Activated CD8-positive, alpha-beta memory T cell treated with anti-CD3 and anti-CD28 coated beads, Interleukin-2, amount 50 U/mL, for 1 hour (primary cell): ENCODE measurements at regions not wholly inside any gene's neighbourhood (a gene's known extent, or its start where the extent isn't known, plus 50 kb on each side); places are given as distances from the start of the nearest gene placed in this dataset.

Experiments
- DNase-seq: peaks from one replicate; pipeline ENCODE4 v3.0.0-alpha.2; 2020; ENCODE audit errors: extremely low read depth

GRCh38 chr2:8309131-8309530 lies 372.7 kb upstream of the ID2 start:
- no peak for DNase-seq

DNA sequence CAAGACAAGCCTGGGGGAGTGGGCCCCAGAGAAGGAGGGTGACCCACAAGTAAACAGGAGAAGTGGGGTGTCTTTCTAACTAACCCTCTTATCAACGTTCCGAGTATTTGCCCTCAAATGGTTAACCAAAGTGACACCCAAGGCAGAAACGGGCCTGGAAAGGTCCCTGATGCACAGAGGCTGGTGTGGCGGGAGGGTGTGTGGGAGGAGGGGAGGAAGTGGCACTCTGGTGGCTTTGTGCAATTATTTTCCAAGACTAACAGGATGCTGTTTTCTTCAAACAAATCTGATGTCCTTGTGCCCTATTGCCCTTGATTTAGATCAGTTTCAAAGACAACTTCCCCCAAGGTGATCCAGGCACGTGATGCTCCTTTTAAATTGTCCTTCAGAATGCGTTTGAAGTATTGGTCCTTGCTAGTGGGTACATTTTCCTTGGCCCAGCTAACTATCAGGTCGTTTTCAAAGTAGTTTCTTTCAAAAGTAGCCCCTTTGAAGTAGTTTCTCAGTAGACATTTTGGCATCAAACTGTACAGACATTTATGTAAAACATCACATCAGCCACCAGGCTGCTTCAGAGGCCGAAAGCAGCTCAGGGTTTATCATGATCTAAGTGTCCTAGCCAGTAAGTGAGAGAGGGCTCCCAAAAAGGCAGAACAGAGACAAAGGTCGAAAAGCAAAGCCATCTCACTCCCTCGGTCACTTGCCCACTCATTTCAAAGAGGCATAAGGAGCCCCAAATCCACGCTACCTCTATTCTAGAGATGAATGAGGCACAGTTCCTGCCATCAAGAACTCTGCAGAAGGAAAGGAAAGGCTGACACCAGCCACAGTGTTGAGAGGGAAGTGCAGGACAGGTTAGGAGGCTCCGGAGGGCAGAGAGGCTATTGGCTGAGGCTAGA lies 371.1 kb upstream of the ID2 start:
- DNase-seq = no peak

- no peak for DNase-seq
These were observed 369.6 kb upstream of the ID2 start for GRCh38 chr2:8312221-8312620.

GRCh38 chr2:8312861-8313830 lies 368.7 kb upstream of the ID2 start:
- DNase-seq = no peak

DNA sequence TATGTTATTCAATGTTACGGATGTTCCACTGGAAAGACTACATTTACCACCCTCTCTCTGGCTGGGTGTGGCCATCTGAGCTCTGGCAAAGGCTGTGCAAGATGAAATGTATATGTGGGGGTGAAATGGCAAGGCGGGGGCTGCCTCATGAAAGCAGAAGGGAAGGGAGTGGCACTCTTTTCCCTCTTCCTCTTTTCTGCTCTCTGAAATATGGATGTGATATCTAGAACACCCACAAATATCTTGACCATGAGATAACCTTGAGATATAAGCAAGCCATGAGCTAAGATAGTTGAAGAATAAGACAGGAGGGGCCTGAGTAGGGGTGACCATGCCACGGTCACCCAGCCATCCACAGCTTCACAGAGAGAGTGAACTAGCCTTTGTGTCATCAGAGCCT lies 367.8 kb upstream of the ID2 start:
- DNase-seq = no peak

GRCh38 chr2:8315531-8316165 lies 366.2 kb upstream of the ID2 start:
- no peak for DNase-seq

- no peak for DNase-seq
These were observed 365.5 kb upstream of the ID2 start for GRCh38 chr2:8316356-8316755.

DNA sequence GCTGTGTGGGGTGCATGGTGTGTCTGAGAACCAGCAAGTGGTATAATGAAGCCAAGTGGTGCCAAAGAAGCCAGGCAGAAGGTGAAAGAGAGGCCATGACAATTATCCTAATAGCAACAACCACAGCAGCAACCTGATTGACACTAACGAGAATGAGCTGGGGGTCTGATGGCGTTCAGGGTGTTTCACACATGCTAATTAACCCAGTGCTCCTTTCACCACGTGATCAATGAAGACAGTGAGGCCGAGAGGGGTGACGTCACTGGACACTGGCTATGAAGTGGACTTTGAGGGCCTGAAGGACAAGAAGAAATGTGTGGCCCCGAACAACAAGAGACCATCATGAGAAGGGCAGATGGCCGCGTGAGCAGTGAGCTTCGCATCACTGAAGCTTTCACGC lies 364.4 kb upstream of the ID2 start:
- DNase-seq = no peak

DNA sequence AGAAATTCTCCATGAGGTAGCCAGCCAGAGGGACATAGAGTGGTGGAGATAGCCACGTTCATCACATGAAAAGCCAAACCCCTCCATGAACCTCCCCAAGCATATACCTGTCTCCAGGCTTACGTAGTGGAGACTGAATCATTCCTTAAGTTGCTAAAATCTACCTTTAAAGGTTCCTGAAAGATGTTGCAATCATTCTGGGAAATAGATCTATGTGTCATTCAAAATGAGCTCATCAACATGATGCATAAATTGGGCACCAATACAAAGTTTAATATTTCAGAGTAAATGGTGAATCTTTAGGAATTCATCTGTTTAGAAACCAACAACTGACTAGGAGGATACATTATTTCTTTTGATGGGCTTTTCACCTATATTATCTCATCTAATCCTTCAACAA lies 362.6 kb upstream of the ID2 start:
- DNase-seq = no peak

- DNase-seq = no peak
These were observed 361.4 kb upstream of the ID2 start for GRCh38 chr2:8320311-8321066.

- DNase-seq = no peak
These were observed 359.2 kb upstream of the ID2 start for GRCh38 chr2:8322634-8323033.

- DNase-seq = no peak
These were observed 357.5 kb upstream of the ID2 start for GRCh38 chr2:8324164-8324856.

GRCh38 chr2:8324901-8325300 lies 357.0 kb upstream of the ID2 start:
- no peak for DNase-seq

DNA sequence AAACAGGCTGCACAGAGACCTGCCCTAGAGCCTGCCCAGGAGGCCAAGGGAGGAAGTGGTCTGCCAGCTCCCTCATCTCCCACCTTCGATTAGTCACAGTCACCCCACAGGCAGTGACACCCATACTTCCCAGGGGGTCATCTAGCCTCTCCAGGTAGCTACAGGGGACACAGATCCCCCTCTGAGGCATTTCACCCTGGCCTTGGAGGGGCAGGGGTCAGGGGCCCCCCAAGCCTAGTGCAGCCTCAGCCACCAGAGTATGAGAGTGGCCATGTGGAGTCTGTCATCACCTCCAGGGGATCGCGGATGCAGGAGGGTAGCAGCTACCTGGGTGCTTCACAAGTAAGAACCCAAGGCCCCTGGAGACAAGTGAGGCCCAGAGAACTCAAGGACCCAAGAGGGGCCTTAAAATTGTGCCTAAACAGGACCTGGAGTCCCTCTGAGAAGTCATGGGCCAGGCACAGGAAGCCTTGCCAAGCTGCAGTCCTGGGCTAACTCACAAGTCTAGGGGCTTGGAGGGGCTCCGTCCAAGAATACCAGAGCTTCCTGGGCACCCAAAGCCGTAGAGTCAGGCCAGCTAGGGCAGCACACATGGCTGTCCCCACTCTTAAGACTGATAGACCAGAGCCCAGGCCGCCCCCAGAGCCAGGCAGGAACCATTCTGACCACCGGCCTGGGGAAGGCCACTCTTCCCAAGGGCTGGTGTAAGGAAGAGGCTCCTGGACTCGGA lies 354.3 kb upstream of the ID2 start:
- no peak for DNase-seq

GRCh38 chr2:8328217-8328616 lies 353.6 kb upstream of the ID2 start:
- DNase-seq = no peak

GRCh38 chr2:8329660-8330622 lies 351.9 kb upstream of the ID2 start:
- no peak for DNase-seq

GRCh38 chr2:8331068-8331467 lies 350.8 kb upstream of the ID2 start:
- no peak for DNase-seq

GRCh38 chr2:8332646-8333045 lies 349.2 kb upstream of the ID2 start:
- DNase-seq = no peak
